CD4-positive, alpha-beta T cell treated with Interferon gamma for 1 hour (primary cell): ENCODE measurements at regions not wholly inside any gene's neighbourhood (a gene's known extent, or its start where the extent isn't known, plus 50 kb on each side); places are given as distances from the start of the nearest gene placed in this dataset.
"Not testable (repeated sequence)": the region's sequence is repeated elsewhere in the genome, so short reads cannot be mapped to it uniquely, and the experiment has no call there.

ENCODE experiments used
- DNase-seq: peaks from one replicate; pipeline ENCODE4 v3.0.0-alpha.2; 2020

DNA sequence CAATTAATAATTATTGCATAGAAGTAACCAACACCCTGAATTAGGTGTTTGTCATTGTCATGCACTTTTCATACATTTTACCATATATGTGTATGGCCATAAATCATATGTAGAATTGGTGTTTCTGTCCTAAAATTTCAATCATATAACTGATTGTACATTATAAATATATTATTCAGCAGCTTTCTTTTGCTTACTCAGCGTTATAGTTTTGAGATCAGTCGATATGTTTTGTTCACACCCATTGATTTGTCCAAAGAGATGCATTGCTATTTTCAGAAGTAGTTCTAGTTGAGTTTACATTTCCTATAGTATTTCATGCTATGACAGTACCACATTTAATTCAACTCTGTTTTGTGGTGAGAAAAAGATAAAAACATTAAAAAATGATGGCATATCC, 50.5 kb upstream of the PARP4 start:
- DNase-seq, result no peak

DNA sequence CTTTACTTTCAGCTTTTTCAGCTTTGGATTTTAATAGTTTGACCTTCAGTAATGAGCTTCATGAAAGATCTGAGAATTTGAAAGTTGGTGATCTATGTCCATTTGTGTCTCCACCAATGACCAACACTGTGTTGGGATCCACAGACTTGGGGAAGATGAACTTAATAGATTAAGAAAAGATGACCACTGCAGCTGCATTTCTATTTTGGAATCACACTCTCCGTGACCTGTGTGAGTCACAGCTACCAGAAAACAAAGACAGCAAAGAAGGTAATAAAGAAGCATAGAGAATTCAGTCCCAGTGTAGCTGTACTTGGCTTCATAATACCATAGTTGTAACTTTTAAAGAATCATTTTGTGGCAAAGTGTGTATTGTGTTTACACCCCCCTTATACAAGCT, 51.4 kb upstream of the PARP4 start:
- DNase-seq, result not testable (repeated sequence)

GRCh38 chr13:24564881-24565280, 52.3 kb upstream of the PARP4 start:
- no peak for DNase-seq

- not testable (repeated sequence) for DNase-seq
These were observed 55.0 kb upstream of the PARP4 start for GRCh38 chr13:24567593-24567992.

- no peak for DNase-seq
These were observed 62.3 kb upstream of the PARP4 start for GRCh38 chr13:24574847-24575246.

GRCh38 chr13:24580315-24580714, 67.7 kb upstream of the PARP4 start:
- DNase-seq, result peak; percentile 11

- not testable (repeated sequence) for DNase-seq
These were observed 69.0 kb upstream of the PARP4 start for GRCh38 chr13:24581578-24581977.

DNA sequence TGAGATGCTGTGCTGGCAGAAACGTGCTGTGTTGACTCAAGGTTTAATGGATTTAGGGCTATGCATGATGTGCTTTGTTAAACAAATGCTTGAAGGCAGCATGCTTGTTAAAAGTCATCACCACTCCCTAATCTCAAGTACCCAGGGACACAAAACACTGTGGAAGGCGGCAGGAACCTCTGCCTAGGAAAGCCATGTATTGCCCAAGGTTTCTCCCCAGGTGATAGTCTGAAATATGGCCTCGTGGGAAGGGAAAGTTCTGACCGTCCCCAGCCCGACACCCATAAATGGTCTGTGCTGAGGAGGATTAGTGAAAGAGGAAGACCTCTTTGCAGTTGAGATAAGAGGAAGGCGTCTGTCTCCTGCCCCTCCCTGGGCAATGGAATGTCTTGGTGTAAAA, 79.1 kb upstream of the PARP4 start:
- DNase-seq, result not testable (repeated sequence)

DNA sequence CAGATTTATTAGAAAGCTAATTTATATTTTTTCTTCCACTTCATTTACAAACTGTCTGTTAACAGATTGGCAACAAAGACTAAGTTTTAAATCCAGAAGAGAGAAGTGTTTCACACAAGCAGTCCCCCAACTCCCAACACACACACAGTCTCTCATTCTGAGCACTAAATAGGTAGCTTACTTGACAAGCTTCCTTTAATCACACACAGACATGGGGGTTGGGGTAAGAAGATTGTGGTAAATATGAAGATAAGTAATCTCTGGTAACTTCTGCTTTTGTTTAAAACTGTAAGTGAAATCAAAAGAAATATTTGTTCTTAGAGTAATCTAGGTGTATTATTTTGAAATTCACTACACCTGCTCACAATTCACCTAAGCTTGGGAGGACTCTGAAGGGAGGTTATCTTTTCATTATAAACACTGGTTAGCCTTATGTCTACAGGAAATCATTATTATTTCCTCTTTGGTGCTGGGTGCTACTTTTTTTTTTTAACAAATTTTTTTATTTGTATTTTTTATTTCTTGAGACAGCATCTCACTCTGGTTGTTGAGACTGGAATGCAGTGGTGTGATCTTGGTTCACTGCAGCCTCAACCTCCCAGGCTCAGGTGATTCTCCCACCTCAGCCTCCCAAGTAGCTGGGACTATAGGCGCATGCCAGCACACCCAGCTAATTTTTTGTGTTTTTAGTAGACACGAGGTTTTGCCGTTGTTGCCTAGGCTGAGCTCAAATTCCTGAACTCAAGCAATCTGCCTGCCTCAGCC, 82.1 kb upstream of the ATP12A start:
- not testable (repeated sequence) for DNase-seq

DNA sequence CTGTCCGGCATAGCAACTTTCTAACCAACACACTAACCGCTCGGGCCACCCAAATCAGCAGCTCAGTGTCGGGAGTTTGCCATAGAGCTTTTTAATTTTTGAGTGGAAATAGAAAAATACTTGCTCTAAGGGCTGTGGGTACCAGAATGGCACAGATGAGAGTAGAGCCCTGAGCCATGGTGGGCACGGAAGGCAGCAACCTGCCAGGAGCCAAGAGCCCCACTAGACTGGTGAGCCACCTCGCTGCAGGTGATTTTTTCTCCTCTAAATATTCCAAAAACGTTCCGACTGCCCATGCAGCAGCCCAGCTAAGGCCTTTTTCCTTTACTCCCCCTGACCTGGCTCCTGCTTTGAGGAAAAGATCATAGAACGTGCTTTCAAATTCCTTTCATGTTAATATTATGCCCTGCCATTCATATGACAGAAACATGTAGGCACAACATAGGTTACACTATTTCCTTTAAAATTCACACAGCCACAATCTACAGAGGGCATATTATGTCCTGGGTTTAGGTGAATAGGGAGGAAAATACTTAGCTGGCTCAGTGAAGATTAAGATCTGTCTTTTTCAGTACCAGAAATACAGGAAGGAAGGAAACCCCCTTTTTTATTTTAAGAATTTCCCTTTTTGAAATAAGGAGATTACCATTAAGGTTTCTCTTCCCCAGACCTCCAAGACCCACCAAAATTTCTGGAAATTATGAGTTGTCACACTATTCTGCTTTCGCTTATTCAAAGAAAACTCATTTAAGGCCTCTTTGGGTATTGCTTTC, 81.0 kb upstream of the ATP12A start:
- not testable (repeated sequence) for DNase-seq

DNA sequence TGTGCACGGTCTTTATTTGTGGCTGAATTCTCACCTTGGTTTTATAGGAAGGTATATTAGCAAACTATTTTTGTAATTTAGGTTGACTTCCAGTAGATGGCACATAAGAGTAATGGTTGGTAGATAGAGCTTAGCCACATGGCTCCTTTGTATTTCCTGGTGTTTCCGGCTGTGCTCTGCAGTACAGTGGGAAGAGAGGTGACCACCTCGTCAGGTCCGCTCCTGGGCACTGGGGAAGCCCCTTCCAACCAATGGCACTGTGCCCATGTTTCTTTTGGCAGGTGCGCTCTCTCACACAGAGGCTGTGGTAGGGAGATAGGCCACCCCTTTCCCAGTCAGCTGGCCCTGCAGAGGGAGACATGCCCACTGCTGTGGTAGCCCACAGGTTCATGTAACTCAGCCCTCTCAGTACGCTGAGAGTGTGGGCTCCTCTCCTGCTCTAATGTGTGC, 74.3 kb upstream of the ATP12A start:
- DNase-seq, result no peak

- no peak for DNase-seq
These were observed 73.6 kb upstream of the ATP12A start for GRCh38 chr13:24606486-24607170.

DNA sequence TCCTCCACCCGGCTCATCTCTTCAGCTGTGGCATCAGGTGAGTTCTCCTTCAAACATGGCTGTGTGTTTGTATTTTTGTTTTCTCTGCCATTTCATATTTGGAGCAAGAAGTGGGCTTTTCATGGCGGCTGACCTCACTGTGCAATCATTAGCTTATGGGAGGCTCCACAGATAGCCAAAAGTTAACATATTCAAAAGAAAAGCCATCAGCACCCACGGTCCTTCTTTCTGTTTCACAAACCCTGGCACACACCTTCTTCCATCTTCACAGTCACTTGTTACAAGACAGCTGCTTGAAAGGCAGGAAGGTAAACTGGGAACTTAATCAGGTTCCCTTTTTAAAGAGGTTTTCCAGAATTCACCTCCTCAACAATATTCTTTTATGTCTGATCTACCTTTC, 69.3 kb upstream of the ATP12A start:
- DNase-seq, result no peak

GRCh38 chr13:24612726-24613125, 67.5 kb upstream of the ATP12A start:
- no peak for DNase-seq

GRCh38 chr13:24613128-24613527, 67.1 kb upstream of the ATP12A start:
- no peak for DNase-seq

DNA sequence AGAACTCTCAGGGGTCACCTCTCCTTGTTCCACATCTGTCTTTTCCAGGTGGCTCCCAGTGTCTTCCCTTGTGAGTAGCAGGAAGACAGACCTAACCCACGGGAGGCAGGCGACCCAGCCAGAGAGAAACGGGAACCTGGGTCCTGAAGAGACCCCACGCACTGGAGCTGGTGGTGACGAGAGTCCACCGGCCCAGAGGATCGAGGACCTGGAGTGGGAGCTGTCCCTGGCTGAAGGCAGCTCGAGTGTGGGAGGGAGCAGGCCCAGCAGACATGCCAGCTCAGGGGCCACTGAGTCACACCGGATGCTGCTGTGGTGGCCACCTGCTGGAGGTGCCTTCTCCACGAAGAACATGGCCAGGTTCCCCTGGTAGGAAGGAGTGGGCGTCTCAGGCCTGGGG, 66.5 kb upstream of the ATP12A start:
- DNase-seq, result no peak

DNA sequence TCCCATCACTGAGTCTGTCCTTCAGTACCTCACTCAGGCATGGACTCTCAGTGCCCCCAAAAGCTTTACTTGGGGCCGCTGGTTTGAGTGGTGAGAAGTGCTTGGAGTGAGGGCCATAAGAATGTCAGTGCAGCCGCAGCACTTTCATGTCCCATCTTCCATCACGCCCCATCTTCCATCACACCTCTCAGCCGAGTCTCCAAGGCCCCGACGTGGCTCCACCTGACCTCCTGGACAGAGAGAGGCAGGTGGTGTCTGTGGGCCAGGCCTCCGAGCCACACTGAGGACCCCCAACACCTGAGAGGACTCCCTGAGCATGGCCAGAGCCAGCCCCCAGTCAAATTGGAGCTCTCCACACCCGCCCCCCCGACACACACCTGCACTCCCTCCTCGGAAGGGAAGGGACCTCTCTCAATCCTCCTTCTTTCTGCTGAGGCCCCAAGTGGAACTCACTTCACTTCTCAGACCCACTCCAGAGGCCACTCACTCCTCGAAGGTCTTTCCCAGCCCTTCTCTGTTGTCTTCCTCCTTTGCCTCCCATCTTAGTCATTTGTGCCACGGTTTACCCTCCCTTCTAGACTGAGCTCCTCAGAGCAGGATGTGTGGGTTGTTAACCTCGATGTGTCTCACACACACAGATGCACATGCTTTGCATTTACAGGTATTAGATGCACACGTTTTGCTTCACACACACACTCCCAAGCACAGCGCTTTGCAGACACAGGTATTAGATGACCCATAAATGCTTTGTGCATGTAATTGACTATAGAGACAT, 65.7 kb upstream of the ATP12A start:
- DNase-seq, result no peak

DNA sequence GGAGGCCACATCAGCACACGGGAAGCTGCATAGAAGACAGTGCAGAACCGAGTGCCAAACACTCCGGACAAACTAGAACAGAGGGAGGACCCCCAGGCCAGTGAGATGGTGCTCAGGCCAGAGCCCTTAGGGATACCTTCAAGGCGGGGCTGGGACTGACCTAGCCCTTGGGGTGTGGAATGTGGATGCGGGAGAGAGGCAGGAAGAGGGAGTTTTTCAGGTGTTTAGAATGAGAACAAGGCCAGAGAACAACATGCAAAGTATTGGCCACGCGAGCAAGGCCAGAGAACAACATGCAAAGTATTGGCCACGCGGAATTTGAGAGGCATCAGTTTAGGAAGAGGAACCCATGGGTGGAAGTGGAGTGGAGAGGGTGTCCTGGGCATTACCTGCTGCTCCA, 65.1 kb upstream of the ATP12A start:
- no peak for DNase-seq

- no peak for DNase-seq
These were observed 64.2 kb upstream of the ATP12A start for GRCh38 chr13:24615911-24616472.

DNA sequence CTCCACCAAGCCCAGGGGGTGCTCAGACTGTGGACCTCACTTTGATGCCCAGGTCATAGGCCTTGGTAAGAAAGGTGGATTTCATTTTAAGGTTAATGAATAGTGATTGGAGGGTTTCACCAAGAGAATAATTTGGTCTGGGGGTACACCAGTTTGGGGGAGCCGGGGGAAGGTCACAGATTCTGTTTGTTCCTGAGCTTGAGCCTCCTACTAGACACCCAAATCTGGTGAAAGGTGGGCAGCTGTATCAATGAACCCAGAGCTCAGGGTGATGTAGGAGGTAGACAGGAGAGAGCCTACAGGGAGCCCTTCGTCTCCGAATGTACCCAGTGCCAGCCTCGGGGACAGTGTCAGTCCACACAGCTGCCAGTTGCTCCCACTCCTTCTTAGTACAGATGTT, 63.7 kb upstream of the ATP12A start:
- no peak for DNase-seq

DNA sequence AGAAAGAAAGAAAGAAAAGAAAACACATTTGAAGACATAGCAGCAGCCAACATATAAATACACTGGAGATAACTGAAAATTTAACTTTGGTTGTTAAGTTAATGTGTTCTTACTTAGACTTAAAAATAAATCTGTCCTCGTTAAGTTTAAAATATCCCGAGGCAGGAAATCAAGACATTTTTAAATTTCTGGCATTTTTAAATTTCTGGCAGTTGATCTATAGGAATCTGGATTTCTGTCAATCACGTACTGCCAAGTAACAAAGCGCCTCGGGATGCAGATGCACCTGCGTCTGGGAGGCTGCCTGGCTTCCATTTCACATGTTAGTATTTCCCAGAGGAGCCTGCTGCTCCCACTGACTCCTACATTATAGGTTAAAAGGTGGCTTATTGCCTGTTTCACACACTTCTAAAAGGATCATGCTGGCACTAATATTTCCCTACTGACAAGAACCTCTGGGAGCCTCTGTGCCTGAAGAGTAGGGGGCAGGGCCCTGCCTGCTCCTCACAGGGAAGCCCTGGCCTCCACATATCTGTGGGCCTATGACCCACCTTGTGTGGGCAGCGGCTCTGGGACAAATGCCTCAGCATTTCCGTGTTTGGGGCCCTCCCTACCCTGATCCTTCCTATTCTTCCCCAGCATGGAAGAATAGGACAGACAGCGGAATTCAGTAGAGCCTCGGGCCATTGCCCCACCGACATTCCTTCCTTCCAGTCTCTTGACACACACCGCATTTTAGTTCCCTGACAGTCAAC, 62.8 kb upstream of the ATP12A start:
- DNase-seq, result no peak
